NCI-H1092 (cell line): ENCODE measurements at regions not wholly inside any gene's neighbourhood (a gene's known extent, or its start where the extent isn't known, plus 50 kb on each side); places are given as distances from the start of the nearest gene placed in this dataset.
"Not testable (repeated sequence)": the region's sequence is repeated elsewhere in the genome, so short reads cannot be mapped to it uniquely, and the experiment has no call there.

Experiments used
- DNase-seq: peaks from one replicate; lab custom pipeline; 2025; lab: John Stamatoyannopoulos, UW

DNA sequence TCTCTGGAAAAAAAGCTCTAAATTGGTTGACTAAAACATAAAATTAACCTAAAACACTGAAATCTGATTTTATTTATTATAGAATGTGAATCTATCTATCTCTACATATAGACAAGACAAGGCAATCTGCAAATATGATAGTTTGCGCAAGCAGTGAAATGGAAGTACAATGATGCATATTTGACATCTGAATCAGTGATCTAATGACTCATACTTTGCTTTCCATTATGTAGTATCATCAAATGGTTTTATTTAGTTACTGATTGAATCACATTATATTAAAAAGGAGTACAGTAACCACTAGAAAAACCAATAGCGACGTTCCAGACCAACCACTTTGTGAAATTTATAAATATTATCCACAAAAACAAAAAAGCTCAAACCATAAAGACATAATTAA is 1969.3 kb downstream of the PCDH7 start:
- DNase-seq, result no peak

DNA sequence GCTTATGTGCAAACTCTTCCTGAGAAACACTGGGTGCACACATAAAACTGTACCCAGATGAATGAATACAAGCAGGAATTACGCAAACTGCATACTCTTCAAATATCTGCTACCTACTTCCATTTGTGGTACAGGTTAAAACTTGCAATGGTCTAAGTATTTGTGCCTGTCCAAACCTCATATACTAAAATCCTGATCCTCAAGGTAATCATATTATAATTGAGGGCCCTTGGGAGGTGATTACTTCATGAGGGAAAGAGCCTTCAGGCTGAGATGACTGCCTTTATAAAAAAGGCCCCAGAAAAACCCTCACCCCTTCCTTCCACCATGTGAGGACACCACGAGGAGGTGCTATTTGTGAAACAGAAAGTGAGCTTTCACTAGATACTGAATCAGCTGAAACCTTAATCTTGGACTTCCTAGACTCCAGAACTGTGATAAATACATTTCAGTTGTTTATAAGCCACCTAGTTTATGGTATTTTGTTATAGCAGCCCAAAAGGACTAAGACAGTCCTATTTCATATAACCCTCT is 1977.2 kb downstream of the PCDH7 start:
- no peak for DNase-seq

DNA sequence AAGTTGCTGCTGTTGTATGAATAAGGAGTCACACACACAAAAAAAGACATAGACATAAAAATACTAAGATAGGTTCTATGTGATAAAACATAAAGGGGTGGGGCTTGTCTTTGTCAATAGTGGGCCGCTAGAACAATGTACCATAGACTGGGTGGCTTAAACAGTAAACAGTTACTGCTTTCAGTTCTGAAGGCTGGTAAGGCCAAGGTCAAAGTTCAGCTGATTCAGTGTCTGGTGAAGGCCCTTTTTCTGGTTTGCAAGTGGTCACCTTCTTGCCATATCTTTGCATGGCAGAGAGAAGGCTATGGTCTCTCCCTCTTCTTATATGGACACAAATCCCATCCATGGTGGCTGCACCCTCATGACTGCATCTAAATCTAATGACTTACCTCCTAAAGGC is 1980.7 kb downstream of the PCDH7 start:
- DNase-seq, result no peak

DNA sequence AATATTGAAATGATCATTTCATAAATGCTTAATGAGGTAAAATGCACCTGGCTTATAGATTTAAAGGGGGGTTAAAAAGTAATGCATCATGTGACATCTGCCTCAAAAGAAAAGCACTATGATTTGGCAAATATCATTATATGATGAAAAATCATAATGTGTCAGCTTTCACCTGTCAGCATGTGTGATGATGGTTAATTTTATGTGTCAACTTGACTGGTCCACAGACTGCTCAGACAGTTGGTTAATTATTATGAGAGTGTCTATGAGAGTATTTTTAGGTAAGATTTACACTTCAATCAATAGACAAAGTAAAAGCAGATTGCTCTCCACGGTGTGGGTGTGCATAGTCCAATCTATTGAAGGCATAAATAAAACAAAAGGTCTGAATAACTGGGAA is 1986.7 kb downstream of the PCDH7 start:
- no peak for DNase-seq

DNA sequence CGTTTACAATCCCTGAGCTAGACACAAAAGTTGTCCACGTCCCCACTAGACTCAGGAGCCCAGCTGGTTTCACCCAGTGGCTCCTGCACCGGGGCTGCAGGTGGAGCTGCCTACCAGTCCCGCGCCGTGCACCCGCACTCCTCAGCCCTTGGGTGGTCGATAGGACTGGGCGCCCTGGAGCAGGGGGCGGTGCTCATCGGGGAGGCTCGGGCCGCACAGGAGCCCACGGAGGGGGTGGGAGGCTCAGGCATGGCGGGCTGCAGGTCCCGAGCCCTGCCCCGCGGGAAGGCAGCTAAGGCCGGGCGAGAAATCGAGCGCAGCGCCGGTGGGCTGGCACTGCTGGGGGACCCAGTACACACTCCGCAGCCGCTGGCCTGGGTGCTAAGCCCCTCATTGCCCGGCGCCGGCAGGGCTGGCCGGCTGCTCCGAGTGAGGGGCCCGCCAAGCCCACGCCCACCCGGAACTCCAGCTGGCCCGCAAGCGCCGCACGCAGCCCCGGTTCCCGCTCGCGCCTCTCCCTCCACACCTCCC is 1996.0 kb downstream of the PCDH7 start:
- DNase-seq, result not testable (repeated sequence)

DNA sequence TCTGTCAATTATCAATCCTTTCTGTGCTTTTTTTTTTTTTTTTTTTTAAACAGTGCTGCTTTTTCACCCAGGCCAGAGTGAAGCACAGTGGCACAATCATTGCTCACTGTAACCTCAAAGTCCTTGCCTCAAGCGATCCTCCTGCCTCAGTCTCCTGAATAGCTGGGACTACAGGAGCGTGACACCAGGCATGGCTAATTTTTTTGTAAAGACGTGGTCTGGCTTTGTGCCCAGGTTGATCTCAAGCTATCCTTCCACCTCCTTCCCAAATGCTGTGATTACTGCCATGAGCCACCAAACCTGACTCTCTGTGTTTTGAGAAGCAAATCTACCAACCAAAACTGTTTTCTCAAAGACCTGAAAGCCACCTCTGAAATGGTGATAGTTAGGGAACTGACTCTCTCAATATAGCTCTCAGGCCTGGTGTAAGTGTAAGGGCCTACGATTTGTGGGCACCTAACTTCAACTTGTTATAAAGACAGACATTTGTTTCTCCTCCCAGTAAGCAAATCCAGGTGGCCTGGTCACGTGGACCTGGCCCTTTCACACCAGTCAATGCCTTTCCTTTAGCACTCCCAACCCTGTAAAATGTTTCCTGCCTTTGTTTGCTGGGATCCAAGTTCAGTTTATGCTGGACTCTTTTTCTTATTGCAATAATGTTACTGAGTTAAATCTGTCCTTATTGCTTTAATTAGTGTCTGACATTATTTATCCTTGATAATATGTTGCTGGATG is 2015.9 kb downstream of the PCDH7 start:
- DNase-seq, result no peak

DNA sequence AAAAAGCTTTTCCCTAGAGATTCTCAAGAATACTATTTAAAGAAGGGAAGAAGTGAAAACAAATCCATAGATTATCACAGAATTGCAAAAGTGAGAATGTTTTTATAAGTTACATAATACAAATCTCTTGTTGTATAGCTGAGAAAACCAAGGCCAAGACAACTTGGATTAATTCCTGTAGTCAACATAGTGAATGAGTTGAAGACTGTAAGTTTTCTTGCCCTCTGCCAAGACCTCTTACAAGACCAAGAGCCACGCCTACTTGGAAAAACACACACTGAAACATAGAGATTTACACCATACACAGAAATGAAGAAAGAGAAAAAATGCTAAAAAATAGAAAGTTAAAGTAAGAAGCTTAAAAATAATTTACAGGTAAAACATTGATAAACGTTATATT is 2024.0 kb downstream of the PCDH7 start:
- no peak for DNase-seq

DNA sequence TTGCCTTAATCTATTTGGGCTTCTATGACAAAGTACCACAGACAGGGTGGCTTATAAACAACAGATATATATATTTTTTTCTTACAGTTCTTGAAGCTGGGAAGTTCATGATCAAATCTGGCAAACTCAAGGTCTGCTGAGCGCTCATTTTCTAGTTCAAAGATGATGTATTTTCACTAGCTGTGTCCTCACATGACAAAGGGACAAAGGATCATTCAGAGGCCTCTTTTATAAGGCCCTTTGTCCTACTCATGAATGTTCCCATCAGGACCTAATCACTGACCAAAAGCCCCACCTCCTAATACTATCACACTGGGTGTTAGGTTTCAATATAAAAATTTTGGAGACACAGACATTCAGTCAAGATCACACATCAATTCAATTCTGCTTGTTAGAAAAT is 2025.2 kb downstream of the PCDH7 start:
- DNase-seq, result no peak

DNA sequence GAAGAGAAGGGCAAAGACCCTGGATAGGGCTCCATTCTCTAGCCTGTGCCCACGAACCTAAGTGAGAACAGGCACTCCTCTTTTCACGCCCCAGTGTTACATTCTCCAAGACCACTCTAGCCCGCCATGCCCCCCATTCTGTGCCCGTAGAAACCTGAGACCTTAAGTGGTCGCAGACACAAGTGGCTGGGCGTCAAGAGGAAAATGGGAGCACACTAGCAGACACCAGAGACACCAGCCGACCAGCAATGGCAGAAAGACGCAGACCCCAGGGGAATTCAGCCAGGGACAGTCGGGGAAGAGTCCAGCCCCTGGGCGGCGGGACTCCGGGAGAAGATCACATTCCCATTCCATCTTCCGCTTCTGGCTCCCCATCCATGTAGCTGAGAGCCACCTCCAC is 2027.9 kb downstream of the PCDH7 start:
- no peak for DNase-seq

DNA sequence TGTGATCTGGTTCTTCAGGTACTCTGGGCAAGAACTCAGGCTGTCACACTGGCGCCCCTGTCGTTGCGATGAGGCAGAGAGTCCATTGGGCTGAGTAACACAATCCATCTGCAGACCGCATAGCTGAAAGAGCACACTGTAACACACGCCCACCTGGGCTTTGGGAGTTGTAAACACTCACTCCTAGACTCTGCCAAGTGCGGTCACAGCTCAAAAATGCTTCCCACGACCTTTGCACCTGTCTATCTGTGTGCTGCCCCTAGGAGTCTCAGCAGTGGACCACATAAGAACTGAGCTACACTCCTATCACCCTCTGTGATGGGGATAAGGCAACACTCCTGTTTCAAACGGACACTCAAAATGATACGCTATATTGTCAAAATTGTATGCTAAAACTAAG is 2028.3 kb downstream of the PCDH7 start:
- no peak for DNase-seq

DNA sequence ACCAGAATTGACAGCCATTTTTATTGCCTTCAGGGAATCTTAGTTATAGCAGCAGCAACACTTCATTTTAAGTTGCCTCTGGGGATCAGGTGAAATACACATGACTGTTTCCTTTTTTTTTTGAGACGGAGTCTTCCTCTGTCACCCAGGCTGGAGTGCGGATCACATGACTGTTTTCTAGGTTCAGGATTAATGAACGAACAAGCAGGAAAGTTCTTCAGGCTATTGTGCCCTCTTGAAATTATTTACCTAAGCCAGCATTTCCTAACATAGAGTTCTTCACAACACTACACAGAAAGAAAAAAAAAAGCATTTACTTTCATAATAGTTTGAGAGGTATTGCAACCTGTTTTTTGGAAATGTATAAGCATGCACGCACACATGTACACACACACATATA is 2032.8 kb downstream of the PCDH7 start:
- no peak for DNase-seq

DNA sequence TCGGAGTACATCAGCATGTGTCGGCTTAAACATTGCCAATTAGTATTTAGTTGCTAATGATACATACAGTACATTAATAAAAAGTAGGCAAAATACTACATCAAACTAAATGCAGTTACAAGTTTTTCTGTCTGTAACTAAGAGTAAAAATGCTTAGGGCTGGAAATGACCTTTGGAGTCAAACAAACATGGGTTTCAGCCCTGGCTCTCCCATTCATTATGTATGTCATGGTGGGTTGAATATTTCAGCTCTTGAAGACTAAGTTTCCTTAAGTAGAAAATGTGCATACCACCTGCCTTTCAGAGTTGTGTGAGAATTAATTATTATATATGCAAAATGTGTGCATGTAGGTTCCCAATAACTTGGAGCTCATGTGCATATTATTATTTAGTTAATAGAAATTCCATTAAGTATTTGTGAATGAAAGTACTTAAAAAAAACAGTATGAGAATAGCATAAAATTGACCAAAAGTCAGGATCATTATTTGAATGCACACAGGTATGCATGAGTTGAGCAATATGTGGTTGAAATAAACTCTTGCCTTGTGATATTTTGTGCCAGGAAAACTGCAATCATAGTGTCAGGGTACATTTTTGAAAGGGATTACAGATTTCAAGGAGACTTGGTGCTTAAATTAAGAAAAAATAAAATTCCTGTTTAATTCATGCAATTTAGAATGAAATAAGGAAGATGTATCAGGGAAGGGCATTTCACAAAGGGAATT is 2048.7 kb downstream of the PCDH7 start:
- DNase-seq, result no peak

DNA sequence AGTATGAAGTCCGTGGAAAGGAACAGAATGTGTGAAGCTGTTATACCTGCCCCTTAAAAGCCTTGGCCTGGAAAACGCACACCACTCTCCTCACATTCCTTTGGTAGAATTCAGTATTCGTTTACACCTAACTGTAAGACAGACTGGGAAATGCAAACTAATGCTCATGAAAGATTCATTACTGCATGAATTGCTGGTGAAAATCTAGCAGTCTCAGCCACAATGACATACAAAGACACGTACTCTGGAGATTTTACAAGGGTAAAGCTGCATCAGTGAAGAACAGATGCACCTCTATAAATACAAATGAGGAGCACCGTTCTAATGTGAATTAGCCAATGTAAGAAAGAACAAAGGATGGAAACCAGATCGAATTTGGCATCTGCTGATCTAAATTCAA is 2051.3 kb downstream of the PCDH7 start:
- no peak for DNase-seq

DNA sequence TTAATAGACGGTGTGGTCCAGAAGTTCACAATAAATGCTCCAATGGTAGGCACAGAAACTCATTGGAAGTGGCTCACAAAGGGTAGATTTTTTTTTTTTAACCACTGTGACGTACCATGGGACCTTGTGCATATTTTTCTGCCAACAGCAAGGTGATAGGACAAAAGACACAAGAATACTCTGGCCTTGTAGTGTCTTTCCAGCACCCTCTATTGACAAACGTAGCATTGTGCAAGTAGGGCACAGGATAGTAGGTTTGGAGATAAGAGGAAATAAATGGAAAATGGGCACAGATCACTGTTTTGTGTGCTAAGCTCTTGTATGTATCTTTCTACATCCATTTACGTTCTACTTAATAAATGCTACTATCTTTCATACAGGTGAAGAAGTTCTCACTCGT is 2054.9 kb downstream of the PCDH7 start:
- DNase-seq, result no peak

DNA sequence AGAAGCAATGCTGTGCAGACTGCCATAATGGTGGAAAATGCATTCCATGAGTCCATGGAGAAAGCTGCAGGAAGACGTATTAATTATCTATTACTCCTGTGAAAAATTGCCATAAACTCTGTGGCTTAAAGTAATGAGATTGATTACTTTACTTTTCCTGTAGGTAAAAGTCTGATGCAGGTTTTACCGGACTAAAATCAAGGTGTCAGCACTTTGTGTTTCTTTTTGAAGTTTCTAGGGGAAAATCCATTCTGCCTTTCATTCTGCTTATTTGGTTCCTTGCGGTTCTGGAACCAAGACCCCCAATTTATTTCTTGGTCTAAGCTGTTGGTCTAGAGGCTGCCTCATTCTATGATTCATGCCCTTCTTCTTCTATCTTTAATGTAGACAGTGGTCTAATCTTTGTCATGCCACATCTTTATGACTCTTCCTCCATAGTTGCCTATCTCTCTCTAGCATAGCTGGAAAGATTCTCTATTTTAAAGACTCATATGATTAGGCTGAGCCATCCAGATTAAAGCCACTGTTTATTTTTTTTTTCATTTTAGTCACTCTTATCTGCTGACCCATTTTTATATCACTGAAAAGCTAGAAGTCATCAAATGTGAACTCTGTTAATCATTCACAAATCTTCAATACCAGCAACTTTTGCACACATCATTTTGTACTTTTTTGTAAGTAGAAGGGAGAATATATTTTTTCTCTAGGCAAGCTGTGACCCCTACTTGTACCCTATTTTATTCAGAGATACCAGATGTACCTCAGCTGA is 2056.4 kb downstream of the PCDH7 start:
- no peak for DNase-seq

DNA sequence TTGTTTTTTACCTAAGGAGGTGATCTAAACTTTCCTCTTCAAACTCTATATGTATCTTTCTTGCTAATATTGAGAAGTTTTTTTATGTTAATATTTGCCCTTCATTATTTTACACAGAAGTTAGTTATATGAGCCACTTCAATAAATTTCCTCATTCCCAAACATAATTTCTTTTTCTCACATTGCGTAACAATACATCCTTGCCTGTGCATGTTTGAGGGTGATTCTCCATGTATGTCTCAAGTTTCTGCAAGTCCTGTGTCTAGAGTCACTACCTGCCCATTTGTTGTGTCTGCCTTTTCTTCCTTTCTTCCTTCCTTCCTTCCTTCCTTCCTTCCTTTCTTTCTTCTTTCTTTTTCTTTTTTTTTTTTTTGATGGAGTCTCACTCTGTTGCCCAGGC is 2057.9 kb downstream of the PCDH7 start:
- no peak for DNase-seq

DNA sequence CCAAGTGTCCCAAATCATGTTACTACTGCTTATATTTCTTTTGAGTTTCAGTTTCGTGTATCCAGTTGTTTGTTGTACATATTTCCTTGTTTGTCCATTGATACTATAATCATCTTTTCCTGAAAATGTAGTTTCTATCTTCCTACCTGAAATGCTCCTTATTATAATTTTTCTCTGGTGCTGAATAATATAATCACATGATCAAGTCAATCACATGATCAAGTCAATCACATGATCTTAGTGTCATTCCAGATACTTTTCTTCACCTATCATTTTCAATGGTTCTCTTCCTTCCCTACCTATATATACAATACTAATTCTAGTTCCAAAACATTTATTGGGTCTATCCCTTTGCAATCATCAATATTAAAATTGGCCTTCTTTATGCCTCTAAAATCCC is 2058.8 kb downstream of the PCDH7 start:
- no peak for DNase-seq

DNA sequence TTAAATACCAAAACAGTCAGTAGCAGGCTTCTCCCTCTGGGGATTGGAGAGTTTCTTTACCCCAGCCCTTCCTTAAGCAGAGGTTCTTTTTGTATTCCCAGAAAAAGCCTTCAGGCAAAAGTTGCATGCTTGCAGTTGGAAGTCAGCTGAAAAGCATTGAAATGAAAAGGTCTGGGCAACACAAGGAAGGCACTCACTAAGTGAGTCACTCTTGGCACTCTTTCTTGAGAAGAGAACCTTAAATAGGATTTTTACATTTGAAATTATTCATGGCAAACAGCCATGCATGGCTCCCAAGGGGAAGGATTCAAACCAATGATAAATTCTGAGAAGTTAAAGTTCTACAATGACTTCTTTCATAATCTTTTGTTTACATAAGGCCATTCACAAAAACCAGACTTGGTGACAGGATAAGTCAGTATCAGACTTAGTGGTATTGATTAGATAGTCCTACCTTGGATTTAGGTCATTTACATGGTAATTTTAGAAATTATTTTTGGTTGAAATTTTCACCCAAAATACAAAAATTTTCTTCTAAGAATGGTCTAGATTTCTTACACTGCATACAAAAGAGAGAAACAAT is 2068.9 kb downstream of the PCDH7 start:
- no peak for DNase-seq

DNA sequence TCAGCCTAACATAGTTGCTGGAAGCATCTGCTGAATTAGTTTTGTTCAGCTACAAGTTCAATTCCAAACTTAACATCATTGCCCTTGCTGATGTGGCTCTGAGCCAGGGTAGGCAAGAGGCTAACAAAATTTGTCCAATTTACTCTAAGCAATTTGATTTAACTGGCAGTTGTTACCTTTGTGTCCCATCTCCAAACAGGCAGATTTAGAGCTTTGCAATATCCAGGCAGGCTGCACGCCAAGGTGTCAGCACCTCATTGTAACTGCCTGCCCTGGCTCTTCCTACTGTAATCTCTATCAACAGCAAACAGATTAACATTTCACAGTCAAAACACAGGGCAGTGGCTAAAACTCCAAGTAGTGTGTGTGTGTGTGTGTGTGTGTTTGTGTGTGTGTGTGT is 2070.6 kb downstream of the PCDH7 start:
- DNase-seq, result no peak

DNA sequence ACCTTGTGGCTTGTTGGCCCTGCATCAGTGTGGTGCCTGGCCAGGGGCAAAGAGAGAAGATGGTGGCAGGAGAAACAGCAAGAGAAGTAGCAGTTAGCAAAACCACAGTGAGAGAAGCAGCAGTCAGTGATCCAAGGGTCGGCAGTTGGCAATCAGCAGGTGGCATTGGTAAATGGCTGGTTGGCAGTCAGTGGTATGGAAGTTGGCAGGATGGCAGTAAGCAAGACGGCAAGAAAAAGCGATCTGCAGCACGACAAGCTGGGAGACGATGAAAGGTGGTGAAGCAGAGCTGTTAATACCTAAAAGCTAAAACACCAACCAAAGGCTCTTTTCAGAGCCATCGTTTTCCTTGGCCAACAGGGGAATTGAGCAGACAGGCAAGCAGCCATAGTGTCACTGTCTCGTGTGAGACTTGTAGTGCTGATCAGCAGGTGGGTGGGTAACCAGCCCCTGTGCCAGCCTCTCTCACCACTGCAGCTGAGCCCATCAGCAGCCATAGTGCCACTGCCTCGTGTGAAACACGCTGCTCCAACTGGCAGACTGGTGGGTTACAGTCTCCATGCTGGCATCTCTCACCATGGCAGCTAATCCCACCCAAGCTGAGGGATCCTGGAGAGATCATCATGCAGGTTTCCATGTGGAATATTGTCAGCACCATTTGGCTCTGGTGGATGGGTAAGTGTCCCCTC is 2078.4 kb downstream of the PCDH7 start:
- no peak for DNase-seq

DNA sequence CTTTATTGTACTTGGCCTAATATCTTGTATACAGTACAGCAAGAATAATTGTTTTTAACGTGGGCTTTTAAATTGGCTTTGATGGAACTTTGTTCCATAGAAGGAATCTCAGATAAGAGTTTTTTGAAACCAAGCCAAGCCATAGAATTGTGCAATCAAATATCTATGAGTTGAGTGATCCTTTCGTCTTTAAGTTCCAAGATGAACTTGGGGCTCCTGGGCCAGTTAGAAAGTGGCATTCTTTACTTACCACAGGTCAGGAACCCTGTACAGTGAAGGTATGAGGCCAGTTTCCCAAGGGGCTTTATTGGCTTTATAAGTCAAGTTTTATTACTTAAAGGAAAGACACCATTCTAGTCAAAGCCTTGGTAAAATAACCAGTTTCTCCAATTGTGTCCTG is 2104.2 kb downstream of the PCDH7 start:
- no peak for DNase-seq

DNA sequence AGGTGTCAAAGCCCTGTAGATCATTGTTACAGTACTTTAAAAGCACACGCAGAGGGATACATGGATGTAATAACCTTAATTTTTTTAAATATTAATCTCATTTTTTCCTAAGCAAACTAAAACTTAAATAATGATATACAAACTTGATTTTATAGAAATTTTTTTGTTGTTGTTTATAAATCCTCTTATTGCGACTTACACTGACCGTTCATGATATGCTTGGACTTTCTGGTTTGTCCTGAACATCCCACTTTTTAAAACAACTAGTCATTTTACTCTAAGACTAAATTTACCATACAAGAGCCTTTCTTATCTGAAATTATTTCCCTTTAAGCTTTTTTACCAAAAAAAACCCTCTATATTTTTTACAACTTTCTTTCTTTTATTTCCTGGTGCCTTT is 2106.0 kb downstream of the PCDH7 start:
- no peak for DNase-seq
